GM23248 (cell line): ENCODE measurements at regions not wholly inside any gene's neighbourhood (a gene's known extent, or its start where the extent isn't known, plus 50 kb on each side); places are given as distances from the start of the nearest gene placed in this dataset.

Experiments
- DNase-seq: peaks from one replicate; pipeline ENCODE4 v3.0.0-alpha.2; 2015
- H2AFZ ChIP-seq: fragments of 200-600 bp; sonication (generic); 2 replicates; pipeline ENCODE4 v1.6.1; 2016; ENCODE audit warnings: antibody characterized with exemption
- H3F3A ChIP-seq: fragments of 200-600 bp; sonication (generic); 2 replicates; pipeline ENCODE4 v1.6.1; 2016; ENCODE audit warnings: mild to moderate bottlenecking, antibody characterized with exemption, mixed run types; ENCODE audit not compliant: insufficient read depth
- H3K27ac ChIP-seq: fragments of 200-600 bp; sonication (generic); 2 replicates; pipeline ENCODE4 v1.5.1; 2016; ENCODE audit warnings: mild to moderate bottlenecking
- H3K27me3 ChIP-seq: fragments of 200-600 bp; sonication (generic); replicated peaks from 2 replicates; pipeline ENCODE4 v1.6.1; 2016; ENCODE audit warnings: mild to moderate bottlenecking; ENCODE audit not compliant: insufficient read depth
- H3K36me3 ChIP-seq: fragments of 200-600 bp; sonication (generic); 2 replicates; pipeline ENCODE4 v1.6.1; 2016; ENCODE audit warnings: low read depth, mild to moderate bottlenecking
- H3K4me1 ChIP-seq: fragments of 200-600 bp; sonication (generic); 2 replicates; pipeline ENCODE4 v1.6.1; 2016; ENCODE audit warnings: mild to moderate bottlenecking; ENCODE audit not compliant: insufficient read depth
- H3K4me2 ChIP-seq: fragments of 200-600 bp; sonication (generic); one replicate; pipeline ENCODE4 v1.6.1; 2016; ENCODE audit warnings: mild to moderate bottlenecking; ENCODE audit not compliant: unreplicated experiment
- H3K4me3 ChIP-seq: fragments of 200-600 bp; sonication (generic); 2 replicates; pipeline ENCODE4 v1.5.1; 2016; ENCODE audit warnings: mild to moderate bottlenecking
- H3K79me2 ChIP-seq: fragments of 200-600 bp; sonication (generic); 2 replicates; pipeline ENCODE4 v1.6.1; 2016; ENCODE audit warnings: mild to moderate bottlenecking; ENCODE audit not compliant: insufficient read depth
- H3K9ac ChIP-seq: fragments of 200-600 bp; sonication (generic); 2 replicates; pipeline ENCODE4 v1.6.1; 2016; ENCODE audit warnings: mild to moderate bottlenecking
- H3K9me2 ChIP-seq: fragments of 200-600 bp; sonication (generic); 2 replicates; pipeline ENCODE4 v1.6.1; 2016; ENCODE audit warnings: mixed run types, mild to moderate bottlenecking, moderate library complexity; ENCODE audit not compliant: insufficient read depth
- H3K9me3 ChIP-seq: fragments of 200-600 bp; sonication (generic); one replicate; pipeline ENCODE4 v1.6.1; 2017; ENCODE audit warnings: low read depth
- H4K20me1 ChIP-seq: fragments of 200-600 bp; sonication (generic); 2 replicates; pipeline ENCODE4 v1.6.0; 2016; ENCODE audit not compliant: insufficient read depth
- EZH2 ChIP-seq: fragments of 200-600 bp; sonication (generic); IDR thresholded peaks from 2 replicates; pipeline ENCODE4 v1.6.1; 2018; ENCODE audit warnings: antibody characterized with exemption, mild to moderate bottlenecking; ENCODE audit not compliant: insufficient read depth, poor library complexity, severe bottlenecking
- EZH2phosphoT487 ChIP-seq: fragments of 200-600 bp; sonication (generic); IDR thresholded peaks from 2 replicates; pipeline ENCODE4 v1.6.1; 2018; ENCODE audit warnings: antibody characterized with exemption, moderate library complexity, mild to moderate bottlenecking, low read depth; ENCODE audit not compliant: insufficient read depth
- WGBS, 2 experiments: methylation state at CpG; one replicate each; pipeline ENCODE4 v1.1.6; 2015 to 2017; ENCODE audit warnings: low lambda C conversion rate in 2 of 2, low coverage in 1 of 2; ENCODE audit errors: missing lambda C conversion rate in 2 of 2; 5-methylcytosine and 5-hydroxymethylcytosine counted together
- in situ Hi-C: fragments of 300-500 bp; cut with MboI; formaldehyde crosslinking; loops from 2 replicates; pipeline ENCODE4 v1.15.0; 2020

GRCh38 chr2:173812321-173812720, 152.9 kb downstream of the SP3 start:
- no peak overlapping the region for H3K4me3 ChIP-seq
- no peaks in the 10 kb centered on the region for H3F3A ChIP-seq
- H3K9me3 ChIP-seq = no peaks in the 10 kb centered on the region
- no peak overlapping the region for H3K9ac ChIP-seq
- in situ Hi-C loops = no loop called here
- no peak for TF ChIP-seq EZH2phosphoT487
- TF ChIP-seq EZH2 = no peak
- no peaks in the 10 kb centered on the region for H3K36me3 ChIP-seq
- peaks cover 10% of the 10 kb centered on the region for H3K27me3 ChIP-seq
- H3K4me1 ChIP-seq = no peaks in the 10 kb centered on the region
- no peaks in the 10 kb centered on the region for H4K20me1 ChIP-seq
- H3K4me2 ChIP-seq = no peak overlapping the region
- H3K79me2 ChIP-seq = no peaks in the 10 kb centered on the region
- no peak overlapping the region for H3K27ac ChIP-seq
- WGBS, 2 experiments = 95% methylated on average over 1 of the region's 1 CpG
- no peaks in the 10 kb centered on the region for H3K9me2 ChIP-seq
- H2AFZ ChIP-seq = no peak overlapping the region
- DNase-seq = no peak

GRCh38 chr2:173814306-173814705, 150.9 kb downstream of the SP3 start:
- Histone ChIP-seq H3K9ac (no peak overlapping the region), H3K4me1 (no peaks in the 10 kb centered on the region), H3K4me3 (no peak overlapping the region), H3F3A (no peaks in the 10 kb centered on the region), H3K9me3 (no peaks in the 10 kb centered on the region), H3K4me2 (no peak overlapping the region), H4K20me1 (no peaks in the 10 kb centered on the region), H2AFZ (no peak overlapping the region), H3K27ac (no peak overlapping the region), H3K27me3 (peaks cover 12% of the 10 kb centered on the region), H3K79me2 (no peaks in the 10 kb centered on the region), H3K36me3 (no peaks in the 10 kb centered on the region), H3K9me2 (no peaks in the 10 kb centered on the region)
- no peak for DNase-seq
- WGBS, 2 experiments = 39 to 50% methylated on average over 3 of the region's 3 CpGs
- TF ChIP-seq EZH2 (no peak), EZH2phosphoT487 (no peak)
- in situ Hi-C loops = no loop called here

GRCh38 chr2:173815772-173816171, 149.4 kb downstream of the SP3 start:
- Histone ChIP-seq H3K4me1 (no peaks in the 10 kb centered on the region), H3K36me3 (no peaks in the 10 kb centered on the region), H4K20me1 (no peaks in the 10 kb centered on the region), H3K4me2 (no peak overlapping the region), H2AFZ (no peak overlapping the region), H3K27ac (no peak overlapping the region), H3K4me3 (no peak overlapping the region), H3F3A (no peaks in the 10 kb centered on the region), H3K9ac (no peak overlapping the region), H3K9me2 (no peaks in the 10 kb centered on the region), H3K27me3 (peaks cover 27% of the 10 kb centered on the region), H3K79me2 (no peaks in the 10 kb centered on the region), H3K9me3 (no peaks in the 10 kb centered on the region)
- WGBS, 2 experiments = 55 to 58% methylated on average over 5 of the region's 5 CpGs
- in situ Hi-C loops = no loop called here
- no peak for DNase-seq
- TF ChIP-seq EZH2 = no peak
- TF ChIP-seq EZH2phosphoT487 = no peak

GRCh38 chr2:173817582-173817981, 147.6 kb downstream of the SP3 start:
- no peak overlapping the region for H2AFZ ChIP-seq
- H3K9me3 ChIP-seq = no peaks in the 10 kb centered on the region
- H3K27me3 ChIP-seq = peaks cover 42% of the 10 kb centered on the region
- no peak for TF ChIP-seq EZH2phosphoT487
- TF ChIP-seq EZH2 = no peak
- H4K20me1 ChIP-seq = no peaks in the 10 kb centered on the region
- no peaks in the 10 kb centered on the region for H3F3A ChIP-seq
- H3K9me2 ChIP-seq = no peaks in the 10 kb centered on the region
- DNase-seq = no peak
- in situ Hi-C loops = no loop called here
- 65 to 69% methylated on average over 4 of the region's 4 CpGs for WGBS, 2 experiments
- H3K4me3 ChIP-seq = no peak overlapping the region
- H3K27ac ChIP-seq = no peak overlapping the region
- no peaks in the 10 kb centered on the region for H3K4me1 ChIP-seq
- no peaks in the 10 kb centered on the region for H3K36me3 ChIP-seq
- H3K4me2 ChIP-seq = no peak overlapping the region
- no peaks in the 10 kb centered on the region for H3K79me2 ChIP-seq
- H3K9ac ChIP-seq = no peak overlapping the region

GRCh38 chr2:173818285-173818684, 146.9 kb downstream of the SP3 start:
- peaks cover 41% of the 10 kb centered on the region for H3K27me3 ChIP-seq
- TF ChIP-seq EZH2phosphoT487 = no peak
- no peak for TF ChIP-seq EZH2

More at GRCh38 chr2:173818285-173818684, 146.9 kb downstream of the SP3 start:
- H3K27ac ChIP-seq = no peak overlapping the region
- H3K9me3 ChIP-seq = no peaks in the 10 kb centered on the region
- H3K4me1 ChIP-seq = no peaks in the 10 kb centered on the region
- in situ Hi-C loops = no loop called here
- no peaks in the 10 kb centered on the region for H3K9me2 ChIP-seq
- 77% methylated on average over 4 of the region's 4 CpGs for WGBS, 2 experiments
- no peak overlapping the region for H2AFZ ChIP-seq
- H3K9ac ChIP-seq = no peak overlapping the region
- no peak for DNase-seq
- no peak overlapping the region for H3K4me2 ChIP-seq
- H3K4me3 ChIP-seq = no peak overlapping the region
- no peaks in the 10 kb centered on the region for H4K20me1 ChIP-seq
- no peaks in the 10 kb centered on the region for H3K36me3 ChIP-seq
- H3K79me2 ChIP-seq = no peaks in the 10 kb centered on the region
- H3F3A ChIP-seq = no peaks in the 10 kb centered on the region
